ENCODE measurements at regions not wholly inside any gene's neighbourhood (a gene's known extent, or its start where the extent isn't known, plus 50 kb on each side); places are given as distances from the start of the nearest gene placed in this dataset.

- no peak for DNase-seq (ENCODE audit: low read depth in 2 of 2, low spot score in 1 of 2)
These were observed 311.4 kb downstream of the TMEM167A start for GRCh38 chr5:82765765-82766164.

DNA sequence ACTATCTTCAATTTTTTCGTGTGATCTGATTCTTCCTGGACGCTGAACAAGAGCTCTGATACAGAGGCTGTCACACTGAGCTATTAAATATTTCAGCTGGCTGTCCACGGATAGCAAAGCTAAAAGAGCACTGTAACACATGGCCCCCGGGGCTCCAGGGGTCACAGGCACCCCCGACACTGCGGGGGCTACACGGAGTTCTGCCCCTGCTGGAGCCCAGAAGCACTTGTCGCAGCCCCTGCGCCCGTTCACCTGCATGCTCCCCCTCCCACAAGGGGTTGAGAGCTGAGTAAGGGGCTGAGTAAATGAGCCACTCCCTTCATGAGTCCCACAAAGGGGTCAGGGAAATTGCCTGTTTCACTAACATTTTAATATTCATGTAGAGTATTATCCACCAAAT, 316.3 kb downstream of the TMEM167A start:
- DNase-seq (ENCODE audit: low read depth in 2 of 2, low spot score in 1 of 2) = no peak

DNA sequence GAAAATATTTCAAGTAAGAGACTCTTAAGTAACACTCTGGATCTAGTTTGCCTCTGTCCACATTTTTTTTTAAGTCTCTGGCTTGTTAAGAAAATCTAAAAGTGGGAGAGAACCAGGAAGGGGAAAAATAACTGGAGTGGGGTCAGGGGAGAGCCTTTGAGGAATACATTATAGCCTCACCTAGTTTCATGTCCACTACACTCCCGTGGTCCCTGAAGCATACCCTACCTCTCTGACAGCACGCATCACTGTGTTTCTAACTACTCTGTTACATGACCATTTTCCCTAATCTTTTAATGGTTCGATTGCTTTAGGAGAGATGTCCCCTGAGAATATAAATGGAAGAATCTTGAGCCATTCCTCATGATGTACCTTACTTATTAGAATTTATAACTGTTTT, 318.3 kb downstream of the TMEM167A start:
- DNase-seq (ENCODE audit: low read depth in 2 of 2, low spot score in 1 of 2) = no peak

DNA sequence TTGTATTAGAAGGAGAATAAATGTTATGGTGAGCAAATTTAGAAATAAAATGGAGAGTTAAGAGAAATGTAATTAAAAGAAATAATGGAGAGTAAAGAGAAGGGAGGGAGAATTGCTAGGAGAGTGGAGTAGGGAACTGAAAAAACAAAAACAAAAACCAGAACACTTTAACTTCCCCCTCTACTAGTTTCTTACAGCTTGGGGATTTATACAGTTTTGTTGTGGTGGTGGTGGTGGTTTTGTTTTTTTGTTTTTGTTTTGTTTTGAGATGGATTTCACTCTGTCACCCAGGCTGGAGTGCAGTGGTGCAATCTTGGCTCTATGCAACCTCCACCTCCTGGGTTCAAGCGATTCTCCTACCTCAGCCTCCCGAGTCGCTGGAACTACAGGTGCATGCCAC, 322.4 kb downstream of the TMEM167A start:
- DNase-seq (ENCODE audit: low read depth in 2 of 2, low spot score in 1 of 2) = no peak

GRCh38 chr5:82754036-82754746, 323.0 kb downstream of the TMEM167A start:
- no peak for DNase-seq (ENCODE audit: low read depth in 2 of 2, low spot score in 1 of 2)

- DNase-seq (ENCODE audit: low read depth in 2 of 2, low spot score in 1 of 2) = no peak
These were observed 323.8 kb downstream of the TMEM167A start for GRCh38 chr5:82753374-82753773.

DNA sequence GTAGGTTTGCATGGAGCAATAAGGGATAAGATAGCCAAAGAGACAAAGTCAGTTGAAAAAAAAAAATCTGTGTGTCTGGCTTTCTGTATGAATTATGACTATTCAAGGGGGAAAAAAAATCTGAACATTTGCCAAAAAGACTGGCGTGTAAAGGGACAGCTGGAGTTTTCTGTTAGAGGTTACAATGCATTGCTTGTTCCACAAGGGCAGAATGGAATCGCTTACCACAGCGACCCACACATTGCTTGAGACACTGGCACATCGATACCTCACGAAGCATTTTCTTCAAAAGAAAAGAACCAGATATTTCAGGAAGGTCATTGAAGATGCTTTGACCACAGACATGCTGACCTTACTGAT, 327.8 kb downstream of the TMEM167A start:
- no peak for DNase-seq (ENCODE audit: low read depth in 2 of 2, low spot score in 1 of 2)

GRCh38 chr5:82748688-82749460, 328.3 kb downstream of the TMEM167A start:
- no peak for DNase-seq (ENCODE audit: low read depth in 2 of 2, low spot score in 1 of 2)

DNA sequence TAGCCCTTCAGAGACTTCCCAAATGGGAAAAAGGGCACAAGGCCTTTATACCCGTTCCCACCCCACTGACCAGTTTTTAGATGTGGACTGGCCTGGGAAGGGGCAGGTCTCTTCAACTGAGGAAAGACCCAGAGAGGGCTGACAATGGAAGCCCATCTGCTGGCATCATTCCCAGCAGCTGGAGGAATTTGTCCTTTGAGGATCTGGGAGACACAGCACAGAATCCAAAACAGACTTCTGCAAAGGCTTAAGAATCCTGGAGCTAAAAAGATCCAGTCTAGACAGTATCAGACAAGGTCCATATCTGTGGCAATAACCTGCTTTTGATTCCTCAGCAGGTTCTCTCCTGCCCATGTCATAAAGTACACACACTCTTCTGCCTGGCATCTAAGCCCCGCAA, 329.2 kb downstream of the TMEM167A start:
- DNase-seq (ENCODE audit: low read depth in 2 of 2, low spot score in 1 of 2) = no peak

GRCh38 chr5:82745016-82745415, 332.2 kb downstream of the TMEM167A start:
- no peak for DNase-seq (ENCODE audit: low read depth in 2 of 2, low spot score in 1 of 2)

- DNase-seq (ENCODE audit: low read depth in 2 of 2, low spot score in 1 of 2) = no peak
These were observed 338.4 kb downstream of the TMEM167A start for GRCh38 chr5:82738681-82739269.

DNA sequence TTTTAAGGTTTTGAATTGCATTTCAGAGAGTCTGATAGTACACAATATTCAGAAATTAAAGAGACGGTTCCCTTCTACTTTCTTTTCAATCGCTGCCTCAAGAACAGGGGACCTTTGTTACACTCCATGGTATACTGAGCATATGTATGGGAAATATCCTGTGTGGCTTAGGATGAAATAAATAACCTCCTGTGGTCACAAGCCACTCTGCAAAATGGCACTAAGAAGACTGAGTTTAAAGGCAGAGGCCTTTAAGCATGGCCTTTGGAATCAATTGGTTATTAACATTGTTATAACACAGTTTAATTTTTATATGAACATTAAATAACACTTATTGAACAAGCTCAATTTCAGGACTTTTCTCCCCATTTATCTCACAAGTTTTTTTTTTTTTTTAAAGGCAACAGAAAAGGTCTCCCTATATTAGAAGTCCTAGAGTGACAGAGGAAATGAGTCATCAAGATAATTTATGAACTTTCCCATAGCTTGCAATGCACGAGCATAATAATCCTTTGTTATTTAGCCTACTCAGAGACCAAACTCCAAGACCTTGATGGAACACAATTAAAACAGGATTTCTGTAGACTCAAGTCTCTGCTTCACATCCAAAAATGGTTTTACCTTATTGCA, 341.9 kb downstream of the TMEM167A start:
- no peak for DNase-seq (ENCODE audit: low read depth in 2 of 2, low spot score in 1 of 2)

GRCh38 chr5:82734347-82734746, 342.8 kb downstream of the TMEM167A start:
- DNase-seq (ENCODE audit: low read depth in 2 of 2, low spot score in 1 of 2) = no peak

- no peak for DNase-seq (ENCODE audit: low read depth in 2 of 2, low spot score in 1 of 2)
These were observed 346.3 kb downstream of the TMEM167A start for GRCh38 chr5:82730913-82731312.

- DNase-seq (ENCODE audit: low read depth in 2 of 2, low spot score in 1 of 2) = no peak
These were observed 348.1 kb downstream of the TMEM167A start for GRCh38 chr5:82728926-82729702.

DNA sequence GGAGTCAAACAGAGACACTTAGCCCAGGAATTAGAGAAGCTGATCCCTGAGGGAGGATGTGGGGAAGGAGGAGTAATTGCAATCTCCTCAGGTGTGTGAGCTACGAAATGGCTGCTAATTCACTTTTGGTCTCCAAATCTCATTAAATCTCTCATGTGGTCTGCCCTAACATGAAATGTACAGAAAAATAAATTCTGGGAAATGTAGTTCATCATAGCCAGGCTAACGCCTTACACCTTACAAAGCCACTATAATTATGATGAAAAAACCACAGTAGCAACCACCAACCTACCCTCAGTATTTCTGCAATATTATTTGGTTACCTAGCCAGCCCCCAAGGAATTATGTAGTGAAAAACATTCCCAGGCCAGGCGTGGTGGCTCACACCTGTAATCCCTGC, 354.0 kb downstream of the TMEM167A start:
- no peak for DNase-seq (ENCODE audit: low read depth in 2 of 2, low spot score in 1 of 2)

- no peak for DNase-seq (ENCODE audit: low read depth in 2 of 2, low spot score in 1 of 2)
These were observed 356.1 kb downstream of the TMEM167A start for GRCh38 chr5:82721087-82721410.

DNA sequence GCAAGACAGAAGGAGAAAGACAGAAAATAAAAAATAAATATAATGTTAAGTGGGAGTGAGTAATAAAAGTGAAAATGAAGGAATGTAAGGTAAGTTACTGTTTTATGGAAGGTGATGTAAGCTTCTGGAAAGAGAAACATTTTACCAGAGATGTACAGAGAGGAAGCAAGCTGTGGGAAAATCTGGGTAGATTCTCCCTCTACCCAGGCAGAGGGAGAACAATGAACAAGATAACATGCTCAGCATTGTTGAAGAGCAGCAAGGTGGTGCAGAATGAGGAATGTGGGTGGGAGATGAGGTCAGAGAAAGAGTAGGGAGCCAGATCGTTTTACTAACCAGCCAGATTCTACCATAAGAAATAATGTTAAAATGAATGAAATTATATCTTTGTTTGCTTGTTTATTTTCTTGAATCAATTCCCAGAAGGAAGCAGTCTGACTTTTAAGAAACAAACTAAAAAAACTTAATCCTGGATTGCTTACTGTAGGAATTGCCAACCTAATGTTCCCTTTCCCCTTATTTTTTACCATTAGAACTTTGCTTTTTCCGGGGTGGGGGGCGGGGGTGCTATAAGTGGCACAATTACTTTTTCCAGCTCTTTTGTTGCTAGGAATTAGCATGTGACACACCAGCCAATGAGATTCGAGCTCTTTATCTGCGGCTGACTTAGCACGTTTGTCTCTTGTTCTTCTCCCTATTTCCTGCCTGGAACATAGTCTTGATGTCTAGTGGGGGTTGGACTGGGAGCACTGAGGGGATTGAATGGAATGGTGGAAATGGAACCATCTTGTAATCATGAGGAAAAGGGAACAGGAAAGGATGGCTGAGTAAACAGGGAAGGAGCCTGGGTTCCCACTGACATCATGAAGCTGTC, 356.7 kb downstream of the TMEM167A start:
- DNase-seq (ENCODE audit: low read depth in 2 of 2, low spot score in 1 of 2) = no peak

- no peak for DNase-seq (ENCODE audit: low read depth in 2 of 2, low spot score in 1 of 2)
These were observed 357.8 kb downstream of the TMEM167A start for GRCh38 chr5:82719368-82719767.

GRCh38 chr5:82717738-82718137, 359.5 kb downstream of the TMEM167A start:
- no peak for DNase-seq (ENCODE audit: low read depth in 2 of 2, low spot score in 1 of 2)

Measured in stimulated activated CD8-positive, alpha-beta memory T cell treated with anti-CD3 and anti-CD28 coated beads, Interleukin-4, amount 100 ng/mL, for 1 hour (primary cell).